ENCODE measurements at regions not wholly inside any gene's neighbourhood (a gene's known extent, or its start where the extent isn't known, plus 50 kb on each side); places are given as distances from the start of the nearest gene placed in this dataset.

GRCh38 chr12:116483959-116484750, 75.0 kb upstream of the MAP1LC3B2 start:
- TF ChIP-seq CTCF (IDR thresholded peaks at IDR 0.05; ENCODE audit: borderline replicate concordance, insufficient read depth, low read depth, low read length) = no peak
- no peak overlapping the region for H3K4me3 ChIP-seq (ENCODE audit: low read depth, low read length)

GRCh38 chr12:116484807-116485206, 74.4 kb upstream of the MAP1LC3B2 start:
- H3K4me3 ChIP-seq (ENCODE audit: low read depth, low read length) = no peak overlapping the region
- TF ChIP-seq CTCF (IDR thresholded peaks at IDR 0.05; ENCODE audit: borderline replicate concordance, insufficient read depth, low read depth, low read length) = no peak

GRCh38 chr12:116489116-116489515, 70.1 kb upstream of the MAP1LC3B2 start:
- TF ChIP-seq CTCF (IDR thresholded peaks at IDR 0.05; ENCODE audit: borderline replicate concordance, insufficient read depth, low read depth, low read length) = no peak

GRCh38 chr12:116490471-116490870, 68.7 kb upstream of the MAP1LC3B2 start:
- no peak for TF ChIP-seq CTCF (IDR thresholded peaks at IDR 0.05; ENCODE audit: borderline replicate concordance, insufficient read depth, low read depth, low read length)
- no peak overlapping the region for H3K4me3 ChIP-seq (ENCODE audit: low read depth, low read length)

More at GRCh38 chr12:116489116-116489515, 70.1 kb upstream of the MAP1LC3B2 start:
- no peak overlapping the region for H3K4me3 ChIP-seq (ENCODE audit: low read depth, low read length)

GRCh38 chr12:116492703-116493324, 66.4 kb upstream of the MAP1LC3B2 start:
- TF ChIP-seq CTCF (IDR thresholded peaks at IDR 0.05; ENCODE audit: borderline replicate concordance, insufficient read depth, low read depth, low read length) = no peak
- no peak overlapping the region for H3K4me3 ChIP-seq (ENCODE audit: low read depth, low read length)

GRCh38 chr12:116495260-116495659, 63.9 kb upstream of the MAP1LC3B2 start:
- no peak for TF ChIP-seq CTCF (IDR thresholded peaks at IDR 0.05; ENCODE audit: borderline replicate concordance, insufficient read depth, low read depth, low read length)
- no peak overlapping the region for H3K4me3 ChIP-seq (ENCODE audit: low read depth, low read length)

All from GM12875 (cell line).